Glomerular visceral epithelial cell (primary cell): ENCODE measurements at regions not wholly inside any gene's neighbourhood (a gene's known extent, or its start where the extent isn't known, plus 50 kb on each side); places are given as distances from the start of the nearest gene placed in this dataset.
"Not testable (repeated sequence)": the region's sequence is repeated elsewhere in the genome, so short reads cannot be mapped to it uniquely, and the experiment has no call there.

Experiments used
- DNase-seq: peaks from one replicate; pipeline ENCODE4 v3.0.0-alpha.2; 2016; ENCODE audit errors: extremely low spot score

DNA sequence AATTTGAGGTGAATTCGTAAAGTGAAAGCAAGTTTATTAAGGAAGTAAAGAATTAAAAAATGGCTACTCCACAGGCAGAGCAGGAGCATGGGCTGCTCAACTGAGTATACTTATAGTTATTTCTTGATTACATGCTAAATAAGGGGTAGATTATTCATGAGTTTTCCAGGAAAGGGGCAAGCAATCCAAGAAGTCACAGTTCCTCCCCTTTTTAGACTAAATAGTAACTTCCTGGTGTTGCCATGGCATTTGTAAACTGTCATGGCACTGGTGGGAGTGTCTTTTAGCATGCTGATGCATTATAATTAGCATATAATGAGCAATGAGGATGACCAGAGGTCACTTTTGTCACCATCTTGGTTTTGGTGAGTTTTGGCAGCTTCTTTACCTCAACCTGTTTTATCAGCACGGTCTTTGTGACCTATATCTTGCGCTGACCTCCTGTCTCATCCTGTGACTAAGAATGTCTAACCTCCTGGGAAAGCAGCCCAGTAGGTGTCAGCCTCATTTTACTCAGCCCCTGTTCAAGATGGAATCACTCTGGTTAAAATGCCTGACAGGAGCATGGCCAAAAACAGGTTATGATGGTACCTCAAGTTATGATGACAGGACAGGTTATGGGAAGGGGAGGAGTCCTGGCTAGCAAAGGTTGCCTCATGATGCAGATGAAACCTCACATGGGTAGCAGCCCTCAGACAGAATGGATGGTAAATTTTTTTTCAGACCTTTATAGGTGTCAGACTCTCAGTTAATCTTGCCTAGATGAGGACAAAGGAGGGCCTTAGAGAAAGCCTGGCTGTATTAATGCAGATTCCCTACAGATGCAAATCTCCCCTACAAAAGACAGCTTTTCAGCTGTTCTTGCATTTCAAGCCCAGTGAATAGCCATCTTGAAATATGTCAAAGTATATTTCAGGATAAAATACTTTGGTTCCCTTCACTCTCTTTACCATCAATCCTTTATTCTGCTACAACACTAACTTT is 49.7 kb downstream of the SIPA1L2 start:
- DNase-seq = no peak

- no peak for DNase-seq
Observed at GRCh38 chr1:232579466-232579865, 50.5 kb downstream of the SIPA1L2 start.

GRCh38 chr1:232578651-232579195 is 51.2 kb downstream of the SIPA1L2 start:
- DNase-seq = no peak

GRCh38 chr1:232577772-232578171 is 52.2 kb downstream of the SIPA1L2 start:
- no peak for DNase-seq

GRCh38 chr1:232576537-232576936 is 53.4 kb downstream of the SIPA1L2 start:
- no peak for DNase-seq

- DNase-seq = no peak
Observed at GRCh38 chr1:232575763-232576040, 54.2 kb downstream of the SIPA1L2 start.

DNA sequence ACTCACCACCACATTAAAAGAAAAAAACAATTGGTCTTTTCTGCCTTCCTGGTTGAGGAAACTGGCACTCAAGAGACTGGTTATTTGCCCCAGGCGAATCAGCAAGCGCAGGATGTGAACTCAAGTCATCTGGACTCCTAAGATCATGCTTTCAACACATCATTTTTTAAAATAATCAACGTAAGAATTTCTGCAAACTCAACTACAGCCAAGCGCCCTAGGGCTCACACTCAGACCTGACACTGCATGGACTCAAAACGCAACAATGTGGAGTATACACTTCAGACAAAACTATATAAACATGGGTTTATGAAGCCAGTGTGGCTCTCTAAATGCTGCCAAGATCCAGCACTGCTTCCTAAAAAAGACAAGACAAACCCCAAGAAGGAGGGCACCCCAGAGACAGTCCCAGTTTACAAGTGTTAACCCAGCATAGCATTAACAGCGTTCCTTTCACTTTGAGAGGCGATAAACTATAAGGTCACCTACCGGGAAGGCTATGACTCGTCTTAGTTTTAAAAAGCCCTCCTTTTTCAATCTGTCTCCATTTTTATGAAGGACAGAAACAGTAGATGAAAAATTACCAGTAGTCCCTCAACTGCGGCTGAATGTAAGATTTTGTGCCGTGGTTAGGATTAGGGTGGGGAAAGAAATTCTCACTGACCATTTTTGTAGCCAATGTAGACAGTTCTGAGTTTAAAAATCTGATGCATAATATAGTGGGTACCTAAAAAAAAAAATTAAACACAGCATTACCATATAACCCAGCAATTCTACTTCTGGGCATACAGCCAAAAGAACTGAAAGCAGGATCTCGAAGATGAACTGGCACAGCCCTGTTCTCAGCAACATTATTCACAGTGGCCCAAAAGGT is 54.8 kb downstream of the SIPA1L2 start:
- no peak for DNase-seq

DNA sequence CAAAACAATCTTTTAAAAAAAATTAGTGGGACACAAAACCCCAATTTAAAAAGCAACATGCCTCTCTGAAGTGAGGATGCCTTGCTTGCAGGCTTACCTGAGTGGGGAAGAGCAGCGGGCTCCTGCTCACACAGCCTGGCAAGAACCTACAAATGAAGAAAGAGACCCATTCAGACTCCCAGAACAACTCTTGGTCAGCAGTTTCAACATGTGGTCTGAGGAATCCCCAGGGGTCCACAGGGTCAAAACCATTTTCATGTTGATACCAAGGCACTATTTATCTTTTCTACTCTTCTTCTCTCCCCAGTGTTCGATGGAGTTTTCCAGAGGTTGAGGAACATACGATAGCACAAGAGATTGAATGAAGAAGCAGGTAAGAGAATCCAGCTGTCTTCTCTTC is 55.9 kb downstream of the SIPA1L2 start:
- no peak for DNase-seq

DNA sequence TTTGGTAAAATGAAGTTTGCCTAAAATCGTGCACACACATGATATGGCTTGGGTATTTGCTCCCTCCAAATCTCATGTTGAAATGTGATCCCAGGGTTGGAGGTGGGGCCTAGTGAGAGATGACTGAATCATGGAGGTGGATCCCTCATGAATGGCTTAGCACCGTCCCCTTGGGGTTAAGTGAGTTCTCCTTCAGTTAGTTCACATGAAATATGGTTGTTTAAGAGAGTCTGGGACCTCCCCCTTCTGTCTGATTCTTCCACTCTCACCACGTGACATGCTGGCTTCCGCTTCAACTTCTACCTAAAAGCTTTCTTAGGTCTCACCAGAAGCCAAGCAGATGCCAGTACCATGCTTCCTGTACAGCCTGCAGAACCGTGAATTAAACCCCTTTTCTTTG is 58.4 kb downstream of the SIPA1L2 start:
- DNase-seq = no peak

- DNase-seq = no peak
Observed at GRCh38 chr1:232570007-232570406, 59.9 kb downstream of the SIPA1L2 start.

DNA sequence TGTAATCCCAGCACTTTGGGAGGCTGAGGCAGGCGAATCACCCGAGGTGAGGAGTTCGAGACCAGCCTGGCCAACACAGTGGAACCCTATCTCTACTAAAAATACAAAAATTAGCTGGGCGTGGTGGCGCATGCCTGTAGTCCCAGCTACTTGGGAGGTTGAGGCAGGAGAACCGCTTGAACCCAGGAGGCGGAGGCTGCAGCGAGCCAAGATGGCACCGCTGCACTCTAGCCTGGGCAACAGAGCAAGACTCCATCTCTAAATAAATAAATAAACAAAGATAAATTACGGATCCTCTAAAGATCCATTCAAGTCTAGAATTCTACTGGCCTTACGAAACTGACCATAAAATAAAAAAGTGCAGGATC is 60.4 kb downstream of the SIPA1L2 start:
- not testable (repeated sequence) for DNase-seq

DNA sequence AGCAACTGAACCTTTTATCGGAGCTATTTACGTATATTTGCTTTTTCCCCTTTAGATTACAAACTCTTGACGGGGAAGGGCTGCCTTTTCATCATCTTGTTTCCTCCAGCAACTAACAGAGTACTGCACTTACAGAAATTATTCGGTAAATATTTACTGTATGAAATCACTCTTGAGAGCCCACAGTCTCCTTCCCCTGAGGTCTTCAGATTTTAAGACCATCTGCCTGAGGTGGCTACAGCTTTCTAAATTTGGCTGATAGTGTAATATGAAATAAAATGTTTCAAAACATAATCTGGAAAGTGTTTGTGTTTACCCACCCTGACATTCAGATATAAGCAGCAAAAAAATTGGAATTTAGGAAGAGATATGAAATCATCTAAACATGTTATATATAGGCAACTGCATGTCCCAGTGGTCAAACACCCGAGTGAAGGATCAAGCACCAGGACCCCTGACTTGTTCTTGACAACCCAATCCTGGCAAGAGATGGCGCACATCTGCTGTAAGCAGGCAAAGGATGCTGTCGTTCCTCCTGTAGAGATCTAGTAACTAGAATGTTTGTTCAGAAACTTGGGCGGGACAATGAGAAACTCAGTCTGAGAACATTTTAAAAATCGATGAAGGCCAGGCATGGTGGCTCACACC is 60.9 kb downstream of the SIPA1L2 start:
- no peak for DNase-seq

GRCh38 chr1:232568331-232568852 is 61.5 kb downstream of the SIPA1L2 start:
- DNase-seq = no peak

DNA sequence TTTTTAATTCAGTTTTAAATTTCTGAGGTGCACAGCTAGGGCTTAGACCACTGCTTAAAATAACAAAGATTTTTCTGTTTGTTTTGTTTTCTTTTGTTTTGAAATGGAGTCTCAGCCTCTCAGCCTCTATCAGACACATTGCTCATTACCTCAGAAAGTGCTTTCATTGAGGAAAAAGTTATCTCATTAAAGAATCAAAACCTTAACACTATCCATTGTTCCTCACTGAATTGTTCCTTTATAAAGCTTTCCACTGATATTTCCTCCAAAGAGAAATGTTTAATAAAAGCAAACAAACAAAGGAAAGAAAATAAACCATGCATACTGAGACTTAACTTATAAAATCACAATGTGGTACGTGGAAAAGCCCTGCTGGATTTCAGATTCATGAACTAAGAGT is 63.8 kb downstream of the SIPA1L2 start:
- no peak for DNase-seq

DNA sequence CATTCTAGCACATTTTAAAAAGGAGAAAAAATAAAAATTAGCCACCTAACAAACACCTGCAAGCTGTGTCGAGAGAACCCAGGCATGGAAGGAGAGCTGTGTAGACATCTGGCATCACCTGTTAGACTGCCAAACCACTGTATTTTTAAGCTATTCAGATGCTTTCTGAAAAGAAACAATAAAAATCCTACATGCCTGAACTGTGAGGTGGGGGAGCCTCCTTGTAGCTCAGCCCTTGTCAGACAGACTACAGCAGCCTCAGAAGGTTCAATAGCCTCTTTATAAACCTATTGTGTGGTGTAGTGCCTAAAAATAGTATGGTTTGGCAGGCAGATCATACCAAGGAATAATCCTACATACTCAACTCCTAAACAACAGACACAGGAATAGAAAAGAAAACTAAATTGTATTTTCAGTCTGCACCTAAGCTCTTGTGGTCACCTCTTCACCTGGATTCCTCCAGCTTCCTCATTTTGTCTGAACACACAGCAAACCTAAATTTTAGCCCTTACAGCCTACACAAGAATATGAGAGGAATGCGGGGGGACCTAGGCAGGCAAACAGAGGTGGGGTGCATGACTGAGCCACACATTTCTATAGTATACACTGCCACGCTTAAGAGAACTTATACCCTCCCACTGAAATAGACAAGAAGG is 67.0 kb downstream of the SIPA1L2 start:
- DNase-seq = no peak

- no peak for DNase-seq
Observed at GRCh38 chr1:232561381-232561780, 68.6 kb downstream of the SIPA1L2 start.

DNA sequence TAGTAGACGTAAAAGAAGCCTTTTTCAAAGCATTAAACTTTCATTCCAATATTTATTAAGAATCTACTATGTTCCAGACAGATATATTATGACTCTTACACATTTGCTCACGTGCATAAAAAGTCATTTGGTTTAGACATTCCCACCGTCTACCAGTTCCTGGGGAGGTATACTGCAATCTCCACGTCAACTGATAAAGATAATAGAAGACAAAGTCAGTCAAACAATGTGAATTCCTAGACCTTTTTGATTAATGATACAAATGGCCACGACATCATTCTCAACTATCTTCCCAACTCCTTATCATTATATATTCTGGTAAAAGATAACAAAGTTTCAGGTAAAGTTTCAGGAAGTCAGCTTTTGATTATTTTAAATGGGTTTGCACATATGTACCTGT is 69.0 kb downstream of the SIPA1L2 start:
- DNase-seq = no peak

DNA sequence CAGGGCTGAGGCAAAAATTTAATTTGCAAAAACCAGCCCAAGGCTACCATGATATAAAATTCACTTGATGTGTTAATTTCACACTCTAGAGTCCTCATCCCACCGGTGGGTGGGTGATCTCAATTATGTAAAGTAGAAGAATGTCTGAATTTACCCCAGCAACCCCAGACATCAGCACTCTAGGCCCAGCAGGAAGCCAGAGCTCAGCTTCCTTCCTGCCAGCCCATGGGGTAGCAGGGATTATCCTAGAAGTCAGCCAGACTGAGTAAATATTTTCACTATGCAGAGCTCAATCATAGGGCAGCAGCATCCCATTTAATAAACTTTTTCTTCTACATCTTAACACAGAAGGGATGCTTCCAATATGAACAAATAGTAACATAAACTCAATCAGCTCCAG is 71.0 kb downstream of the SIPA1L2 start:
- no peak for DNase-seq

GRCh38 chr1:232557502-232558191 is 72.3 kb downstream of the SIPA1L2 start:
- DNase-seq = no peak

- no peak for DNase-seq
Observed at GRCh38 chr1:232557096-232557495, 72.8 kb downstream of the SIPA1L2 start.

DNA sequence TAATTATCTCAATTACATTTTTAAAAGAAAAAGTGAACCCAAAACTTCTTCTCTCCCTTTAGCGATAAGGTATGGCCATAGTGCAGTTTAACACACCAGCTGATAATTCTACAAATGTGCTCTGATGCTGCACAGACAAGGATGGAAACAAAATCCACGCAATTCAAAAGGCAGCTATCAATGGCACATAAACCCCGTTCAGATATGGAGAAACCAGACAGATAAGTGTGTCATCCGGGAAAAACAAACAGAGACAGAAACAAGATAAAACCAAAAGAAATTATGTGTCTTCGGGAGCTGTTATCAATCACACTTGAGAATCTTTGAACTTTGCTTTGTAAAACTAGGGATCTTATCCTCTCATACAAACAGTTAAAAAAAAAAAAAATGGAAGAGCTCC is 73.6 kb downstream of the SIPA1L2 start:
- no peak for DNase-seq
